ENCODE measurements at regions not wholly inside any gene's neighbourhood (a gene's known extent, or its start where the extent isn't known, plus 50 kb on each side); places are given as distances from the start of the nearest gene placed in this dataset.

DNA sequence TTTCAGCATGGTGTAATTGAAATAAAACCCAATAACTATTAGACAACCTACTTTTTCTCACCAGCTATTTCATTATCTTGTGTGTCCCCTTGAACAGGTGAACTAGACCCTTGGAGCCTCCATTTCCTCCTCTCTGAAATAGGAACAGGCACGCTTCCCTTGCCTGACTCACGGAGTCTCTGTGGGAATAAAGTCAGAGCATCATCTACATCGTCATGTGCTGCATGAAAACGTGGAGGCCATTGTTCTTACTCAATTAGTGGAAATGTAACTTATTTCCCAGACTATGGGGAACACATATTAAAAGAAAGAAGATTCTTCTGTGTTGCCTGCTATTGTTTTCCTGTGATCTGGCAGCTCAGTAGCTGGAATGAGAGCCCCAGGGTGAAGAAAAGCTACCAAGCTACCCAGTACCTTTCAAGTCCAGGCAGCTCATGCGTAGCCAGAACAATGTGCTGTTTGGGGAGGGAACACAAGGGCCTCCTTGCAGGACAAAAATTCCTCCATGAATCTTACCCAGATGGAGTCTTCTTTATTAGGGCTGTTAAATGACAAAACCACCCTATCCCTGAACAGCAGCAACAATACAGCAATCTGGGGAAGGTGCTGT lies 59.8 kb downstream of the SOX11 start:
- TF ChIP-seq, protein P1, sequence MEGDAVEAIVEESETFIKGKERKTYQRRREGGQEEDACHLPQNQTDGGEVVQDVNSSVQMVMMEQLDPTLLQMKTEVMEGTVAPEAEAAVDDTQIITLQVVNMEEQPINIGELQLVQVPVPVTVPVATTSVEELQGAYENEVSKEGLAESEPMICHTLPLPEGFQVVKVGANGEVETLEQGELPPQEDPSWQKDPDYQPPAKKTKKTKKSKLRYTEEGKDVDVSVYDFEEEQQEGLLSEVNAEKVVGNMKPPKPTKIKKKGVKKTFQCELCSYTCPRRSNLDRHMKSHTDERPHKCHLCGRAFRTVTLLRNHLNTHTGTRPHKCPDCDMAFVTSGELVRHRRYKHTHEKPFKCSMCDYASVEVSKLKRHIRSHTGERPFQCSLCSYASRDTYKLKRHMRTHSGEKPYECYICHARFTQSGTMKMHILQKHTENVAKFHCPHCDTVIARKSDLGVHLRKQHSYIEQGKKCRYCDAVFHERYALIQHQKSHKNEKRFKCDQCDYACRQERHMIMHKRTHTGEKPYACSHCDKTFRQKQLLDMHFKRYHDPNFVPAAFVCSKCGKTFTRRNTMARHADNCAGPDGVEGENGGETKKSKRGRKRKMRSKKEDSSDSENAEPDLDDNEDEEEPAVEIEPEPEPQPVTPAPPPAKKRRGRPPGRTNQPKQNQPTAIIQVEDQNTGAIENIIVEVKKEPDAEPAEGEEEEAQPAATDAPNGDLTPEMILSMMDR (IDR thresholded peaks at IDR 0.05): no peak
- H3K27ac ChIP-seq: no peak overlapping the region
- no peaks in the 10 kb centered on the region for H3K9me3 ChIP-seq
- no peaks in the 10 kb centered on the region for H3K4me1 ChIP-seq (ENCODE audit: control insufficient read depth in 1 of 2, low read depth in 2 of 2)
- DNase-seq (ENCODE audit: low spot score): no peak
- H3K36me3 ChIP-seq: no peaks in the 10 kb centered on the region
- ATAC-seq (ENCODE audit: insufficient number of reproducible peaks, low FRiP score, low read depth): no peak
- no peaks in the 10 kb centered on the region for H3K27me3 ChIP-seq (replicated peaks; ENCODE audit: insufficient read depth)
- no peak overlapping the region for H3K4me3 ChIP-seq

GRCh38 chr2:5756272-5756671 lies 64.1 kb downstream of the SOX11 start:
- no peaks in the 10 kb centered on the region for H3K36me3 ChIP-seq
- no peak overlapping the region for H3K27ac ChIP-seq
- no peaks in the 10 kb centered on the region for H3K27me3 ChIP-seq (replicated peaks; ENCODE audit: insufficient read depth)
- H3K4me1 ChIP-seq (ENCODE audit: control insufficient read depth in 1 of 2, low read depth in 2 of 2): no peaks in the 10 kb centered on the region
- TF ChIP-seq, protein P1 (IDR thresholded peaks at IDR 0.05): no peak
- no peaks in the 10 kb centered on the region for H3K9me3 ChIP-seq
- no peak overlapping the region for H3K4me3 ChIP-seq
- ATAC-seq (ENCODE audit: insufficient number of reproducible peaks, low FRiP score, low read depth) (no peak), DNase-seq (ENCODE audit: low spot score) (no peak)

- TF ChIP-seq, protein P1 (IDR thresholded peaks at IDR 0.05): no peak
- Histone ChIP-seq H3K36me3 (no peaks in the 10 kb centered on the region), H3K9me3 (no peaks in the 10 kb centered on the region), H3K27me3 (replicated peaks; ENCODE audit: insufficient read depth) (no peaks in the 10 kb centered on the region), H3K4me3 (no peak overlapping the region), H3K27ac (no peak overlapping the region), H3K4me1 (ENCODE audit: control insufficient read depth in 1 of 2, low read depth in 2 of 2) (no peaks in the 10 kb centered on the region)
- DNase-seq (ENCODE audit: low spot score) (no peak), ATAC-seq (ENCODE audit: insufficient number of reproducible peaks, low FRiP score, low read depth) (no peak)
Measured at GRCh38 chr2:5758346-5758745, 66.2 kb downstream of the SOX11 start.

DNA sequence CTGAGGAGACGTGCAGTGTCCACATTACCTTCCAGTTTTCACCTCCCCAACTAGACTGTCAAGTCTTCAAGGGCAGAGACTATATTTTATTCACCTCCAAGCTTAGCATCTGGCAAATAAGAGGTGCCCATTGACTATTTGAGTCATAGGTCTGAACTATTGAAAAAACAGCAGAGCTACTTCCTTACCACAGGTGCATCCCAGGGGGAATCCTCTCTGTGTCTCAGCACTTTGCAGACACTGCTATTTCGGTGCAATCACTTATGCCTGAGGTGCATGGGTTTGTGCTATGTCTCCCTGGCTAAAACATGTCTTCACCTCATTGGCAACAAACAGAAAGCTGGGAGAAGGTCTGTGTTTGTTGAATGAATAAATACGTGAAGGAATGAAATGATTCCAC lies 67.8 kb downstream of the SOX11 start:
- no peak for ATAC-seq (ENCODE audit: insufficient number of reproducible peaks, low FRiP score, low read depth)
- DNase-seq (ENCODE audit: low spot score): no peak
- TF ChIP-seq, protein P1 (IDR thresholded peaks at IDR 0.05): no peak
- Histone ChIP-seq H3K4me1 (ENCODE audit: control insufficient read depth in 1 of 2, low read depth in 2 of 2) (no peaks in the 10 kb centered on the region), H3K27ac (no peak overlapping the region), H3K27me3 (replicated peaks; ENCODE audit: insufficient read depth) (no peaks in the 10 kb centered on the region), H3K9me3 (no peaks in the 10 kb centered on the region), H3K4me3 (no peak overlapping the region), H3K36me3 (no peaks in the 10 kb centered on the region)

DNA sequence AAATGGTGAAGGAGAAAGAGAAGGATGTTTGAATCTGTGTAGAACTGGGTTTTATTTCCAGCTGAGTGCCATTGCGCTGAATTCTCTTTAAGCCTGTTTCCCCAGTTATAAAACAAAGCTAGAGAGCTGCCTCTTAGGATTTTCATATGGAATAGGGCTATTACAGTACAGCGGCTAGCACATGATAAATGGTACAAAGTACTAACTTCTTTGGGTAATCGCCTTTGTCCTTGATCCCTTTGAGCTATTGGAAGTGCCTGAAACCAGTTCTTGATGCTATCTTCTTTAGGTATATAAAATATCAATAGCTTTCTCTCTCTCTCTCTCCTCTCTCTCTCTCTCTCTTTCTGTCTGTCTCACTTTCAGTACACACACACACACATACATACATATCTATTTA lies 71.3 kb downstream of the SOX11 start:
- no peak overlapping the region for H3K27ac ChIP-seq
- TF ChIP-seq, protein P1 (IDR thresholded peaks at IDR 0.05): no peak
- no peak overlapping the region for H3K4me3 ChIP-seq
- DNase-seq (ENCODE audit: low spot score) (no peak), ATAC-seq (ENCODE audit: insufficient number of reproducible peaks, low FRiP score, low read depth) (no peak)
- H3K36me3 ChIP-seq: no peaks in the 10 kb centered on the region
- H3K9me3 ChIP-seq: no peaks in the 10 kb centered on the region
- no peaks in the 10 kb centered on the region for H3K27me3 ChIP-seq (replicated peaks; ENCODE audit: insufficient read depth)
- no peaks in the 10 kb centered on the region for H3K4me1 ChIP-seq (ENCODE audit: control insufficient read depth in 1 of 2, low read depth in 2 of 2)
